ENCODE measurements at regions not wholly inside any gene's neighbourhood (a gene's known extent, or its start where the extent isn't known, plus 50 kb on each side); places are given as distances from the start of the nearest gene placed in this dataset.

DNA sequence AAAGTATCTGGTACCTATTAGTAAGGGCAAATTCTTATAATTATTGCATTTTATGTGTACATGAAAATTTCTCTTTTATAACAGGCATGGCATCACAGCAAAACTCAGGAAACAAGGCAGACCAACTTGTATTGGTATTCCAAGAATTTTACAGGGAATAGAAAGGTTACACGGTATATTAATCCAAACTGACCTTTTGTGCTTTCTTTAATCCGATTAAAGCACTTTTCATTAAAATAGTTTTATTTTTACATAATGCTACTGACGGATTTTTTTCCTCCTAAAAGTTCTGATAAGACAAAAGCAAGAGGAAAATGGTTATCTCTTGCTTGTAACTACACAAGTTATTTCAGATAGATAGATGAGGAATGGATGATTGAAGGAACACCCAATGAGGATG is 137.0 kb upstream of the SLCO3A1 start:
- Histone ChIP-seq H3K27me3 (ENCODE audit: control insufficient read depth in 1 of 2, insufficient read depth in 2 of 2, low read length in 2 of 2) (peaks cover 0 to 5% of the 10 kb centered on the region in 2 donors), H3K27ac (ENCODE audit: low read depth, low read length) (no peak overlapping the region), H3K9me3 (ENCODE audit: control insufficient read depth in 1 of 2, low read length in 2 of 2) (no peaks in the 10 kb centered on the region), H3K4me3 (ENCODE audit: low read depth in 1 of 2, low read length in 2 of 2) (no peak overlapping the region), H3K4me1 (ENCODE audit: control insufficient read depth in 1 of 2, insufficient read depth in 2 of 2, low read length in 2 of 2) (no peaks in the 10 kb centered on the region), H3K9ac (ENCODE audit: low read depth in 1 of 2, low read length in 2 of 2) (no peak overlapping the region), H3K36me3 (ENCODE audit: control insufficient read depth in 1 of 2, insufficient read depth in 2 of 2, low read length in 2 of 2) (no peaks in the 10 kb centered on the region)

DNA sequence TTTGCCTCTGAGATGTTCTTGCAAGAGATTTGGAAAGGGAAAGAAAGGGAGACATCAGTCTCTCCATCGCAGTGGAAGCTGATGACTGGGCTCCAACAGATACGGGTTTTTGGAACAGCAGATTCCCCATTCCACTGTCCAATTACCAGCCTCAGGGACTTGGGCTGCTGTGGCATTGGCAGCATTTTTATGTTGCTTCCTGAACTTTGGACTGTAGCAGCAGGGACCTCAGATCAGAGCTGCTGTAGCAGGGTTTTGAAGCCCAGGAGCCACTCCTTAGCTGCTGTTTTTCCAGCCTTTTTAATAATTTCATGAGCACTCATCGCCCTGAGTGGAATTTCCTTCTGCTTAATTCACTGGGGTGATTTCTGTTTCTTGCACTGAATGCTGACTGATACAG is 135.7 kb upstream of the SLCO3A1 start:
- H3K9me3 ChIP-seq (ENCODE audit: control insufficient read depth in 1 of 2, low read length in 2 of 2): no peaks in the 10 kb centered on the region
- peaks cover 0 to 5% of the 10 kb centered on the region in 2 donors for H3K27me3 ChIP-seq (ENCODE audit: control insufficient read depth in 1 of 2, insufficient read depth in 2 of 2, low read length in 2 of 2)
- no peak overlapping the region for H3K4me3 ChIP-seq (ENCODE audit: low read depth in 1 of 2, low read length in 2 of 2)
- no peak overlapping the region for H3K27ac ChIP-seq (ENCODE audit: low read depth, low read length)
- no peaks in the 10 kb centered on the region for H3K4me1 ChIP-seq (ENCODE audit: control insufficient read depth in 1 of 2, insufficient read depth in 2 of 2, low read length in 2 of 2)
- H3K36me3 ChIP-seq (ENCODE audit: control insufficient read depth in 1 of 2, insufficient read depth in 2 of 2, low read length in 2 of 2): no peaks in the 10 kb centered on the region
- no peak overlapping the region for H3K9ac ChIP-seq (ENCODE audit: low read depth in 1 of 2, low read length in 2 of 2)

- Histone ChIP-seq H3K9me3 (ENCODE audit: control insufficient read depth in 1 of 2, low read length in 2 of 2) (no peaks in the 10 kb centered on the region), H3K27me3 (ENCODE audit: control insufficient read depth in 1 of 2, insufficient read depth in 2 of 2, low read length in 2 of 2) (peaks cover 0 to 2% of the 10 kb centered on the region in 2 donors), H3K36me3 (ENCODE audit: control insufficient read depth in 1 of 2, insufficient read depth in 2 of 2, low read length in 2 of 2) (no peaks in the 10 kb centered on the region), H3K4me1 (ENCODE audit: control insufficient read depth in 1 of 2, insufficient read depth in 2 of 2, low read length in 2 of 2) (no peaks in the 10 kb centered on the region), H3K27ac (ENCODE audit: low read depth, low read length) (no peak overlapping the region), H3K4me3 (ENCODE audit: low read depth in 1 of 2, low read length in 2 of 2) (no peak overlapping the region), H3K9ac (ENCODE audit: low read depth in 1 of 2, low read length in 2 of 2) (no peak overlapping the region)
Observed at GRCh38 chr15:91723959-91724358, 129.5 kb upstream of the SLCO3A1 start.

- no peaks in the 10 kb centered on the region for H3K36me3 ChIP-seq (ENCODE audit: control insufficient read depth in 1 of 2, insufficient read depth in 2 of 2, low read length in 2 of 2)
- no peaks in the 10 kb centered on the region for H3K9me3 ChIP-seq (ENCODE audit: control insufficient read depth in 1 of 2, low read length in 2 of 2)
- no peaks in the 10 kb centered on the region for H3K4me1 ChIP-seq (ENCODE audit: control insufficient read depth in 1 of 2, insufficient read depth in 2 of 2, low read length in 2 of 2)
- H3K27me3 ChIP-seq (ENCODE audit: control insufficient read depth in 1 of 2, insufficient read depth in 2 of 2, low read length in 2 of 2): peaks cover 4% of the 10 kb centered on the region in 2 donors
- no peak overlapping the region for H3K9ac ChIP-seq (ENCODE audit: low read depth in 1 of 2, low read length in 2 of 2)
- H3K4me3 ChIP-seq (ENCODE audit: low read depth in 1 of 2, low read length in 2 of 2): no peak overlapping the region
- no peak overlapping the region for H3K27ac ChIP-seq (ENCODE audit: low read depth, low read length)
Observed at GRCh38 chr15:91733661-91734060, 119.8 kb upstream of the SLCO3A1 start.

- H3K4me1 ChIP-seq (ENCODE audit: control insufficient read depth in 1 of 2, insufficient read depth in 2 of 2, low read length in 2 of 2): no peaks in the 10 kb centered on the region
- no peak overlapping the region for H3K4me3 ChIP-seq (ENCODE audit: low read depth in 1 of 2, low read length in 2 of 2)
- H3K27me3 ChIP-seq (ENCODE audit: control insufficient read depth in 1 of 2, insufficient read depth in 2 of 2, low read length in 2 of 2): peaks cover 2 to 3% of the 10 kb centered on the region in 2 donors
- H3K27ac ChIP-seq (ENCODE audit: low read depth, low read length): no peak overlapping the region
- no peak overlapping the region for H3K9ac ChIP-seq (ENCODE audit: low read depth in 1 of 2, low read length in 2 of 2)
- H3K9me3 ChIP-seq (ENCODE audit: control insufficient read depth in 1 of 2, low read length in 2 of 2): no peaks in the 10 kb centered on the region
- H3K36me3 ChIP-seq (ENCODE audit: control insufficient read depth in 1 of 2, insufficient read depth in 2 of 2, low read length in 2 of 2): no peaks in the 10 kb centered on the region
Observed at GRCh38 chr15:91737151-91737818, 116.2 kb upstream of the SLCO3A1 start.

DNA sequence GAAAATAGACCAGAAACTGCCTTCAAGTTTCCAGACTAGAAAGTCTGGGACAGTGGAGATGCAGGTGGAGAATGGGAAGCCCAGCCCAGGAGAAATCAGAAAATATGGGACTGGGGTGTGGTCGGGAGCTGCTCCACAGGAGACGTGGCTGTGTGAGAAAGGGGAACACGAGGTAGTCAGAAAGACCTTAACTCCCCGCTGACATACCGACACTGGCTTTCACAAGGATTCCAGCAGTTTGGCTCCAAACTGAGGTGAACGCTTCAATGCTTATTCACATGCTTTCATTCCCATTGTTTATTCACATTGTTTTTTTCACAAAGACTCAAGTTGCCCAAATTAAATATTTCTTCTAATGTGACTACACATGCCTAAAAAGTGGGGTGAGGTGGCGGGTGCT is 111.5 kb upstream of the SLCO3A1 start:
- H3K4me3 ChIP-seq (ENCODE audit: low read depth in 1 of 2, low read length in 2 of 2): no peak overlapping the region
- H3K4me1 ChIP-seq (ENCODE audit: control insufficient read depth in 1 of 2, insufficient read depth in 2 of 2, low read length in 2 of 2): no peaks in the 10 kb centered on the region
- no peak overlapping the region for H3K27ac ChIP-seq (ENCODE audit: low read depth, low read length)
- H3K36me3 ChIP-seq (ENCODE audit: control insufficient read depth in 1 of 2, insufficient read depth in 2 of 2, low read length in 2 of 2): no peaks in the 10 kb centered on the region
- no peaks in the 10 kb centered on the region for H3K9me3 ChIP-seq (ENCODE audit: control insufficient read depth in 1 of 2, low read length in 2 of 2)
- H3K9ac ChIP-seq (ENCODE audit: low read depth in 1 of 2, low read length in 2 of 2): no peak overlapping the region
- H3K27me3 ChIP-seq (ENCODE audit: control insufficient read depth in 1 of 2, insufficient read depth in 2 of 2, low read length in 2 of 2): peaks cover 0 to 12% of the 10 kb centered on the region in 2 donors

GRCh38 chr15:91751611-91752010 is 101.9 kb upstream of the SLCO3A1 start:
- no peaks in the 10 kb centered on the region for H3K9me3 ChIP-seq (ENCODE audit: control insufficient read depth in 1 of 2, low read length in 2 of 2)
- no peaks in the 10 kb centered on the region for H3K4me1 ChIP-seq (ENCODE audit: control insufficient read depth in 1 of 2, insufficient read depth in 2 of 2, low read length in 2 of 2)
- no peak overlapping the region for H3K9ac ChIP-seq (ENCODE audit: low read depth in 1 of 2, low read length in 2 of 2)
- H3K27me3 ChIP-seq (ENCODE audit: control insufficient read depth in 1 of 2, insufficient read depth in 2 of 2, low read length in 2 of 2): no peaks in the 10 kb centered on the region
- H3K36me3 ChIP-seq (ENCODE audit: control insufficient read depth in 1 of 2, insufficient read depth in 2 of 2, low read length in 2 of 2): no peaks in the 10 kb centered on the region
- no peak overlapping the region for H3K27ac ChIP-seq (ENCODE audit: low read depth, low read length)
- no peak overlapping the region for H3K4me3 ChIP-seq (ENCODE audit: low read depth in 1 of 2, low read length in 2 of 2)

DNA sequence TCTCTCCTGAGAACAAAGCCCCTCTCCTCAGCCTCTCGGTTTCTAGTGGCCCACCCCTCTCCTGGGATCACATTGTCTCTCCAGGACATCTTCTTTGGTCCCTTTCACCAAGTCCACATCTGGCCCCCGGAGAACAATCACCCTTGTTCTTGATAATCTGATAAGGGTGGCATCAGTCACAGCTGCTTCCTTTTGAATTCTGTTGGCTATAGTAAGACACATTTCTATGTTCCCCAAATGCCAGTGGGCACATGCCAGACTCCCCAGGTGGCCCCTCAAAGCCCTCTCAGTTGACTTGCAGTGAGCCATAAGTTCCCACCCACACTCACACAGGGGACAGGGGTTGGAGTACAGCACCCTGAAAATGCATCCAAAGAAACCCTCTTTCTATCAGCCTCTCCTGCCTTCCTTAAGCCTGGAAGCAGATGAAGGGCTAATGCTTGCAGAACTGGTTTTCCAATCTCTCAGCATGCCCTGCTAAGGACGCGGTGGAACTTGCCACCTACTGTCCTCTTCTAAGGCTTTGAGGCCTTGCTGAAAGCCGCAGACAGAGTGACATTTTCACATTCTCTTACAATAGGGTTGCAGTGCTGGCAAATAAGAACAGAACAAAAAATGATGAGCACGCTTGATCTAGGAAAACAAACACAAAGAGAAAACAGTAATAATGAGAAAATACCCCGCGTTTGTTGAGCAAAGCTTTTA is 101.3 kb upstream of the SLCO3A1 start:
- Histone ChIP-seq H3K4me3 (ENCODE audit: low read depth in 1 of 2, low read length in 2 of 2) (no peak overlapping the region), H3K27me3 (ENCODE audit: control insufficient read depth in 1 of 2, insufficient read depth in 2 of 2, low read length in 2 of 2) (no peaks in the 10 kb centered on the region), H3K27ac (ENCODE audit: low read depth, low read length) (no peak overlapping the region), H3K36me3 (ENCODE audit: control insufficient read depth in 1 of 2, insufficient read depth in 2 of 2, low read length in 2 of 2) (no peaks in the 10 kb centered on the region), H3K9me3 (ENCODE audit: control insufficient read depth in 1 of 2, low read length in 2 of 2) (no peaks in the 10 kb centered on the region), H3K4me1 (ENCODE audit: control insufficient read depth in 1 of 2, insufficient read depth in 2 of 2, low read length in 2 of 2) (no peaks in the 10 kb centered on the region), H3K9ac (ENCODE audit: low read depth in 1 of 2, low read length in 2 of 2) (no peak overlapping the region)

GRCh38 chr15:91759560-91759959 is 93.9 kb upstream of the SLCO3A1 start:
- H3K4me3 ChIP-seq (ENCODE audit: low read depth in 1 of 2, low read length in 2 of 2): no peak overlapping the region

DNA sequence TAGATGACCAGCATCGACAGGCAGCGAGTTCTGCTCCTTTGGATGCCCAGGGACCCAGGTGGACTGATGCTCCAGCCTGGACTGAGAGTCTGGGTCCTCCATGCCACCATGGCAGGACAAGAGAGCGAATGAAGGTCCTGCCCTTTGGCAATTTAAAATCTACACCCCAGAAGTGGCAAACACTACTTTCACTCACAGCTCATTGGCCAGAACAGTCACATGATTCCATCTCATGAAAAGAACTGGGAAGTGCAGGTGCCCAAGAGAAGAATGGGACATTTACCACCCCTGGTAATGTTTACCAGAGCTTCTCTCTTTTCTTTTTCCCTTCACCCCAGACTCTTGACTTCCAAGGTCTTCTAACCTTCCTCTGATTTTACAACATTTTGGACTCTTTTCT is 87.8 kb upstream of the SLCO3A1 start:
- H3K9me3 ChIP-seq (ENCODE audit: control insufficient read depth in 1 of 2, low read length in 2 of 2): no peaks in the 10 kb centered on the region
- no peaks in the 10 kb centered on the region for H3K27me3 ChIP-seq (ENCODE audit: control insufficient read depth in 1 of 2, insufficient read depth in 2 of 2, low read length in 2 of 2)

More at GRCh38 chr15:91759560-91759959, 93.9 kb upstream of the SLCO3A1 start:
- H3K9me3 ChIP-seq (ENCODE audit: control insufficient read depth in 1 of 2, low read length in 2 of 2): no peaks in the 10 kb centered on the region
- no peaks in the 10 kb centered on the region for H3K4me1 ChIP-seq (ENCODE audit: control insufficient read depth in 1 of 2, insufficient read depth in 2 of 2, low read length in 2 of 2)
- H3K27me3 ChIP-seq (ENCODE audit: control insufficient read depth in 1 of 2, insufficient read depth in 2 of 2, low read length in 2 of 2): no peaks in the 10 kb centered on the region
- no peak overlapping the region for H3K27ac ChIP-seq (ENCODE audit: low read depth, low read length)
- no peaks in the 10 kb centered on the region for H3K36me3 ChIP-seq (ENCODE audit: control insufficient read depth in 1 of 2, insufficient read depth in 2 of 2, low read length in 2 of 2)
- no peak overlapping the region for H3K9ac ChIP-seq (ENCODE audit: low read depth in 1 of 2, low read length in 2 of 2)

More for the DNA sequence above, 87.8 kb upstream of the SLCO3A1 start:
- no peak overlapping the region for H3K27ac ChIP-seq (ENCODE audit: low read depth, low read length)
- no peaks in the 10 kb centered on the region for H3K36me3 ChIP-seq (ENCODE audit: control insufficient read depth in 1 of 2, insufficient read depth in 2 of 2, low read length in 2 of 2)
- no peak overlapping the region for H3K4me3 ChIP-seq (ENCODE audit: low read depth in 1 of 2, low read length in 2 of 2)
- H3K4me1 ChIP-seq (ENCODE audit: control insufficient read depth in 1 of 2, insufficient read depth in 2 of 2, low read length in 2 of 2): no peaks in the 10 kb centered on the region
- H3K9ac ChIP-seq (ENCODE audit: low read depth in 1 of 2, low read length in 2 of 2): no peak overlapping the region

Data from duodenal mucosa (tissue), 2 donors.